HG02571 (cell line): ENCODE measurements at regions not wholly inside any gene's neighbourhood (a gene's known extent, or its start where the extent isn't known, plus 50 kb on each side); places are given as distances from the start of the nearest gene placed in this dataset.
"Not testable (repeated sequence)": the region's sequence is repeated elsewhere in the genome, so short reads cannot be mapped to it uniquely, and the experiment has no call there.

Source experiments
- ATAC-seq: cut with Tn5 transposase; IDR thresholded peaks from one replicate; pipeline ENCODE4 v1.9.1; 2021; ENCODE audit warnings: mild to moderate bottlenecking, moderate library complexity; ENCODE audit not compliant: unreplicated experiment

DNA sequence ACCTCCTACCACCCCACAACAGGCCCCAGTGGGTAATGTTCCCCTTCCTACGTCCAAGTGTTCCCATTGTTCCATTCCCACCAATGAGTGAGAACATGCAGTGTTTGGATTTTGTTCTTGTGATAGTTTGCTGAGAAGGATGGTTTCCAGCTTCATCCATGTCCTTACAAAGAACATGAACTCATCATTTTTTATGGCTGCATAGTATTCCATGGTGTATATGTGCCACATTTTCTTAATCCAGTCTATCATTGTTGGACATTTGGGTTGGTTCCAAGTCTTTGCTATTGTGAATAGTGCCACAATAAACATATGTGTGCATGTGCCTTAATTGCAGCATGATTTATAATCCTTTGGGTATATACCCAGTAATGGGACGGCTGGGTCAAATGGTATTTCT, 81.6 kb downstream of the P2RY10 start:
- not testable (repeated sequence) for ATAC-seq

GRCh38 chrX:79035421-79035820, 90.2 kb downstream of the P2RY10 start:
- ATAC-seq = no peak

- ATAC-seq = no peak
Observed at GRCh38 chrX:79036157-79036880, 91.1 kb downstream of the P2RY10 start.

DNA sequence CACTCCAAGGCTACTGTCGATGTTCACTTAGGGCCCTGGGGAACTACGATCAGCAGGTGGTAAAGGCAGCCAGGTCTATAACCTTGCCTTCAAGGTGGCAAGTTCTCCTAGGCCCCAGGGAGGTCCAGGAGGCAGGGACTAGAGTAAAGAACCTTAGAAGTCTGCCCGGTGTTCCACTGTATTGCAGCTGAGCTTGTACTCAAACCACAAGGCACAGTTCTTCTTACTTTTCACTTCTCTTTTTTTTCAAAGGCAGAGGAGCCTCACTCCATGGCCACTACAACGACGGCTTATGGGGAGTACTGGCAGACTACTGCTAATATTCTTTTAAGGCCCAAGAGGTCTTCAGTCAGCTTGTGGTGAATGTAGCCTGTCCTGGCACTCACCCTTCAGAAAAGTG, 78.8 kb upstream of the GPR174 start:
- peak; percentile 95 for ATAC-seq

- ATAC-seq = no peak
Observed at GRCh38 chrX:79078114-79078513, 66.4 kb upstream of the GPR174 start.

DNA sequence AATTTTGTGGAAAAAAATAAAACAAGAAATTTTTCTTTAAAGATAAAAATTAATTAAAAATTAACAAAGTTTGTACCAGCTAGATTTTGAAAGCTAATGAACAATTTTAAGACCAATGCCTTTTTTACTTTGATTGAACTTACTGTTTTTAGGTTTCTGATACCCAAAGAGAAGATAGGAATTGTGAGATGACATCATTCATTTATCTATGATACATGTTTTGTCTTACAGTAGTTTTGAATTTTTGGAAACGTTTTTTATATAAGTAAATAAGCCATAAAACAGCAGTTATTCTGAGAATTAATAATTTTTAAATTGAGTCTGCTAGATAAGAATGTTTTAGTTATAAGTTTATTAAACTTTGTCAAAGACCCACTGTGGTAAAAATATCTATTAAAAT, 65.0 kb upstream of the GPR174 start:
- ATAC-seq = no peak

DNA sequence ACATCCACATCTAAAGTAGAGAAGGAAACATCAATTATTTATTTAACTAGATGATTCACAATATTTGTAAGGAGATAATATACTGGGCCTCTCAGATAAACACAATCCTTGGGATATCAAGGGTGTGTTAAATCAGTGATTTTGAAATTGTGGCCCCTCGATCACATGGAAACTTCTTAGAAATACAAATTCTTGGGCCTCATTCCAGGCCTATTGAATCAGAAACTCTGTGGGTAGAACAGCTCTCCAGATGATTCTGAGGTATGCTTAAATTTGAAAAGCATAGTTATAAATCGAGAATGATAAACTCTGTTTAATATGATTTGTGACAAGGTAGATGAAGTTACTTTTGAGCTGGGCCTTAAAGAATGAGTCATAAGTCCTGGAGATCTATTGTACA, 64.3 kb upstream of the GPR174 start:
- ATAC-seq = no peak

- ATAC-seq = peak; percentile 59
Observed at GRCh38 chrX:79081895-79082512, 62.5 kb upstream of the GPR174 start.

DNA sequence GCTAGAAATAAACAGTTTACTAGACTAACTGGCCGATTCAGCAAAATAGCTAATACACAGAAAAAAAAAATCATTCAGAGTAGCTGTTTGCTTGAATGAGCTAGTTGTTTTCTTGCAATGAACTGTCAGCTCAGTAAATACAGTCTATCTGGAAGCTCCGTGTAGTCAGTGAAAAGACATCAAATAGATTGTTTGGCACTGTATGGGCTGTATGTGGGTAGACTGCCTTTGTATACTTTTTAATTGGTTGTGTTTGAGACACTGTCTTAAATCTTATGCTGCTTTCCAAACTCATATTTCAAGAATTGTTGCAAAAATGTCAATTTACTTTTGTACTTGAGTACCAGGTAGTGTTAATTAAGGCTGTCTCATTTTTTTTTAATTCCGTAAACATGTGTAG, 61.6 kb upstream of the GPR174 start:
- no peak for ATAC-seq

DNA sequence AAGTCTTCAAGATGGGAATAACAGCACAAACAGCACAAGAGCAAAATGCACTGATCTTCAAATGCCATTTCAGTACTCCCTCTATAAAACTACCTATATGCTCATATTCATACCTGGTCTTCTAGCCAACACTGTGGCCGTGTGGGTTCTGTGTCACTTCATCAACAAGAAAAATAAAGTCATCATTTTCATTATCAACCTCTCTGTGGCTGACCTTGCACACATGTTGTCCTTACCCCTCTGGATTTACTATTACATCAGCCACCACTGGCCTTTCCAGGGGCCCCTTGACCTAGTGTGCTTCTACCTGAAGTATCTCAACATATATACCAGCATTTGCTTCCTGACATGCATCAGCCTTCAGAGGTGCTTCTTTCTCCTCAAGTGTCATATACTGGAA, 59.6 kb upstream of the GPR174 start:
- ATAC-seq = no peak

DNA sequence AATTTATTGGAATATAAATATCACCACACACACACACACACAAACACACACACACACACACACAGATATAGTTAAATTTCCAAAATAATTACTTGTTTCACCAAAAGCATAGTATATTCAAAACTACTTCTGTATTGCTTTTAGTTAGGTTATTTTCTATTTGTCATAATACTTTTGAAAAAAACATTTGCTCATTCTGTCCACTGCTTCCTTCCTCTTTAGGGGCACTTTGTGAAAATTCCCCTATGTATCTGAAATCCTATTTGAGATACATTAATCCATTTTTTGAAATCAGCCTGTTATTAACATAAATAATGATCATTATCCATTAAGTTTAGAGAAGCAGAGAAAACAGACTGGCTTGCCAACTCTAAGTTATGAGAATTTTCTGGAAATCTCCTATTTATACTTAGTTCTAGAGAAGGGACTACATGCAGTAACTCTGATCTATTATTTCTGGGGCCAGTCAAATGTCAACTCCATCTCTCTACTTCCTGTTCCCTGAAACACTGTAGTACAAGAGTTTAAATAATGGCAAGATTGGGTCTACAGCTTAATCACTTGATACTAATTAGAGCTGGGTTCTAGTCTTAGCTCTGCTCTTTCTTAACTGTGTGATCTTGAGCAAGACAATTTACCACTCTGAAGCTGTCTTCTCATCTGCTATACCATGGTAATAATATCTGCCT, 54.4 kb upstream of the GPR174 start:
- ATAC-seq = no peak

- no peak for ATAC-seq
Observed at GRCh38 chrX:79094075-79094832, 50.2 kb upstream of the GPR174 start.
